T47D (cell line): ENCODE measurements at regions not wholly inside any gene's neighbourhood (a gene's known extent, or its start where the extent isn't known, plus 50 kb on each side); places are given as distances from the start of the nearest gene placed in this dataset.

Source experiments
- DNase-seq, 2 experiments: peaks; one replicate each; pipeline versions ENCODE4 v3.0.0 to v3.0.0-alpha.2; 2011 to 2012; ENCODE audit warnings: low read depth in 1 of 2, low spot score in 1 of 2
- JUND ChIP-seq: IDR thresholded peaks from 2 replicates; pipeline ENCODE4 v1.6.1; 2012; ENCODE audit warnings: low read depth
- in situ Hi-C: cut with HindIII; loops from 2 replicates; pipeline ENCODE4 v1.10.0; 2016; ENCODE audit warnings: low sequenced_read_pairs, low pct_unique_long_range_greater_than_20kb

DNA sequence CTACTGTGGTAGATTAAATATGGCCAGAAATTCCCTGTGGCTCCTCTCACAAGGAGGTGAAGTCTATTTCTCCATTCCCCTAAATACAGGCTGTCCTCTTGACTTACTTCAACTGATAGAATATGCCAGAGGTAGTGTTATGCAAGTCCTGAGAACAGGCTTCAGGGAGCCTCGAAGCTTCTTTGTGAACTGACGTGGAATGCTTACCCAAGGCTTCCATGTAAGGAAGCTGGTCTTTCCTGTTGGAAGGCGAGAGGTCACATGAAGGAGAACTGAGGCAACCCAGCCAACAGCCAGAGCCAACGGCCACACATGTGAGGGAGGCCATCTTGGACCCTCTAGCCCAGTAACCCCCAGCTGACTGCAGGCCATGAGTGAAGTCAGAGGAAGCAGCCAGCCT is 267.9 kb downstream of the MRTFB start:
- TF ChIP-seq JUND, result no peak
- in situ Hi-C loops, result no loop called here
- DNase-seq, result peak in 1 of 2 experiments; percentile 42

DNA sequence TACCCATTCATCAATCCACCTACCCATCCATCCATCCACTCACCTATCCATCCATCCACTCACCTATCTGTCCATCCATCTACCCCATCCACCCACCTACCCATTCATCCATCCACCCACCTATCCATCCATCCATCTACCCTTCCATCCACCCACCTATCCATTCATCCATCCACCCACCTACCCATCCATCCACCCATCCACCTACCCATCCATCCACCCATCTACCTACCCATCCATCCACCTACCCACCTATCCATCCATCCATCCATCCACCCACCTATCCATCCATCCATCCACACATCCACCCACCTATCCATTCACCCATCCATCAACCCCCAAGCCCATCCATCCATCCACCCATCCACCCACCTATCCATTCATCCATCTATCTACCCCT is 267.1 kb downstream of the MRTFB start:
- TF ChIP-seq JUND, result no peak
- in situ Hi-C loops, result no loop called here
- no peak for DNase-seq

DNA sequence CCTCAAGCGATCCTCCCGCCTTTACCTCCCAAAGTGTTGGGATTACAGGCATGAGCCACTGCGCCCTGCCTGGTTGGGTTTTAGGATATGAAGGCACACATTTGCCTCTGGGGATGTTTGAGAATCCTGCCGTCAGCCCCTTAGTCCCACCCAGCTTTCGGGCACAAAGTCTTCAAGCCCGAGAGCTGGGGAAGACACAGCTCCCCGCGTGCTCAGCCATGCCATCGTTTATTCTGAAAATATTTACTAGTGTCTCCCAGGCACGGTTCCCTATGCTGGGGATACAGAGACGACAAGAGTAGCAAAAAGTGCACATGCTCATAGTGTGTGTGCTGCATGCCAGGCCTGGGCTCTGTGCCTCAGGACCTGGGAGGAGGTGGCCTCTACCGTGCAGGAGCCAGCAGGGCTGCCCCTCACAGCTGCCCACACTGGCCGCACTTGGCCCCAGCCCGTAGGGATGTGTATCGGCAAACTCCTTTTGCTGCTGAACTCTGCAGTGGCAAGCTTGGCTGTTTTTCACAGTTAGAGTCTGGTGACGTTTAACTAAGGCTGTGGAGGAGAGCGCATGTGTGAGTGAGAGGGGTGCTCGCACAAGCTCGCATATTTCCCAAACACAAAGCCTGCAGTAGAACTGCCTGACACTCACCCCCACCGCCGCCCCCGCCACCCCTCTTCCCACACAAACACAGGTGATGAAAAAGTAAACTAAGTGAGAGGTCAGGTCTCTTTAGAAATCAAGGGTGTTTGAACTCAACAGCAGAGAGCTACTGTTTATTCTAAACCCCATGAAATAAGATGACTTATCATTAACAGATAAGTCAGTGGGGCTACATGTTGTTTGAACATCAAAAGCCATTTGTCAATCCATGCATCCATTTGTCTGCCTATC is 266.4 kb downstream of the MRTFB start:
- no peak for TF ChIP-seq JUND
- no peak for DNase-seq
- in situ Hi-C loops, result no loop called here

DNA sequence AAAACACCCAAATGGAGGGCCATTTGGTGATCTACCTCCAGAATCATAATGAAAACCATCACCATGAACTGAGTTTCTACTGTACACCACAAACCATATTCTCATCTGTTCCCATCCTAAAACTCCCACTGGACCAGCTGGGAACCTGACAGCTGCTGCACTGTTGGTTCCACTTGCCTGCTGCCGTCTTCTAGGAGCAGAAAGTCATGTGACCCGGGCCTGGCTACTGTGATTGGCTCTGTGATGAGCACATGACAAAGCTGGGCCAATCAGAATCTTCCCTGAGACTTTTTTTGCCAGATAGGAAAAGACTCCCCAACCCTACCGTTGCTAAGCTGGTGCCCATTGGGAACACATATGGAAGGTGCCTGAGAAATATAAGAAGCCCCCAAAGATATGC is 264.2 kb downstream of the MRTFB start:
- TF ChIP-seq JUND, result no peak
- in situ Hi-C loops, result no loop called here
- peak in 1 of 2 experiments; percentile 43 for DNase-seq

DNA sequence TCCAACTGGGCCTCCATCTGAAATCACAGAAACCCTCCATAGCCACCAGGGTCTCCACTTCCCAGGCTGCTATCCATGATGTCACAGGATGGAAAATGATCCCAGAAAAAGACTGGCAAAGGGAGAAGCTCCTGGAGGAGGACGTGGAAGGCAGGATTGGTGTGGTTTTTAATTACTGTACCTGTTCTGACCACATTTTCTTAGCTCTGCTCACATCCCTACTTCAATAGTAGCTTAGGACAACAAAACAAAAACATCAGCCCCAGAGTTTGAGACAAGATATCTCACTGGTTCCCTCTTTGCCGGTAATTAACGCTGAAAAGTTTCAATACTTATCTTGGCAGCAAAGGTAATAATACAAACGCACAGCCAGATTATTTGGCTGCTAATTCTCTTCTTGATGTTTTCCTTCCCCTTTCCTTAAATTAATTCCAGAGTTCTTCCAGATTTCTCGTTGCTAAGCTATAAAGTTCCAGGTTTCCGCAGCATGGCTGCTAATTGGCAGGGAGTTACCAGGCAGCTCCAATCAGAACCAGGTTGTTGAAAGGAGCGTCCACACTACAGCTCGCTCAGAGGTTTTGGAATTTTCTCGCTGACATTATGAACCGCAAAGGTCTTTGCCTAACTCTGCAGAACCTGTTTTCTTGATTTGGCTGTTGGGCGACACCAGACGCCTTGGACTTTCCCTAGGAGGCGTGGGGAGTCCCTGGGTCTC is 263.4 kb downstream of the MRTFB start:
- in situ Hi-C loops, result no loop called here
- peak; percentile 73 to 94 for DNase-seq
- no peak for TF ChIP-seq JUND

DNA sequence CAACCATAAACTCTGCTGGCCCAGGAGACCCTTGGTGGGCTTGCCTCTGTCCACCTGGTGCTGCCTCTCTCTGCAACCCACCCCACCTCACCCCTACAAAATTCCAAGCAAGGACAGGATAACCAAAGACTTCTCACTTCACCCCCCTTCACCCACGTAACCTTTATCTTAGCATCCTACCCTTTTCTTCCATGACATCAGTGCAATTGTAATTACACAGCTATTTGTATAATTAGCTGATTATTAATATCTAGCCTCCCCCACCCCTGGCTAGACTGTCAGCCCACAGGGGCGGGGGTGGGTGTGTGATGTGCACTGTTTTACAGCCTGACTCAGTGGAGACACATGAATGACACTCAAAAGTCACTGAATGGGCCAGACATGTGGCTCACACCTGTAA is 262.2 kb downstream of the MRTFB start:
- in situ Hi-C loops, result no loop called here
- DNase-seq, result no peak
- no peak for TF ChIP-seq JUND

DNA sequence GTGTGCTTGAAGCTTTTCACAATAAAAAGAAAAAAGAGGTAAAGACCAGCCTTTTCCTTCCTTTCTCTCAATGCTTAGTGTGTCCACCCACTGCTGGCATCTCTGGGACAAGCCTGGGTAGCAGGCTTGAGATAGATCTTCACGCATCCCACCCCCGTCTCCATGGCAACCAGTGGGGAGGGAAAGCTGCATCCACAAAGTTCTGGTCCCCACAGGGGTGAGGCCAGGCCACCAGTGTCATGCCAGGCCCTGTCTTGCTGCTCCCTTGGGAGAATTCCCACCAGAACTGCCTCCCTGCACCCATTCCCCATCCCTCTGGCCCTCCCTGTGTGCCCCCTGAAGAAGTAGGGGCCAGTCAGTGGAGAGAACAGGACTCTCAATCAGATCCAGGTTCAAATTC is 259.9 kb downstream of the MRTFB start:
- in situ Hi-C loops, result no loop called here
- no peak for DNase-seq
- TF ChIP-seq JUND, result no peak

DNA sequence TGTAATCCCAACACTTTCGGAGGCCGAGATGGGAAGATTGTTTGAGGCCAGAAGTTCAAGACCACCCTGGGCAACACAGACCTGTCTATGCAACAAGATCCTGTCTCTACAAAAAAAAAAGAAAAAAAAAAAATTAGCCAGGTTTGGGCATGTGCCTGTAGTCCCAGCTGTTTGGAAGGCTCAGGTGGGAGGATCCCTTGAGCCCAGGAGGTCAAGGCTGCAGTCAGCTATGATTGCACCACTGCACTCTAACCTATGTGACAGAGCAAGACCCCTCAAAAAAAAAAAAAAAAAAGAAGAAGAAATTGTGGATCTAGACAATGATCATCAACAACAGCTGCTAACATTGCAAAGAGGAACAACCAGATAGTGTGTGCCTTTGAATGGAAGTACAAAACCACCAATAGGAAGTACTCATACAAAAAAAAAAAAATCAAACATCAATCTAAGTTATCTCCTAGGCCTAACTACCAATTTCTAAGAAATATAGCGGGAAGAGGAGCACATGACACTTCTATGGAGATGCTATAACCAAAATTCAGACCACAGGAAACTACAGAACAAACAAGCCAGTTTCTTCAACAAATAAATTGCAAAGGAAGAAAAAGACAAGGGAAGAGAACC is 258.7 kb downstream of the MRTFB start:
- in situ Hi-C loops, result no loop called here
- TF ChIP-seq JUND, result no peak
- DNase-seq, result no peak

DNA sequence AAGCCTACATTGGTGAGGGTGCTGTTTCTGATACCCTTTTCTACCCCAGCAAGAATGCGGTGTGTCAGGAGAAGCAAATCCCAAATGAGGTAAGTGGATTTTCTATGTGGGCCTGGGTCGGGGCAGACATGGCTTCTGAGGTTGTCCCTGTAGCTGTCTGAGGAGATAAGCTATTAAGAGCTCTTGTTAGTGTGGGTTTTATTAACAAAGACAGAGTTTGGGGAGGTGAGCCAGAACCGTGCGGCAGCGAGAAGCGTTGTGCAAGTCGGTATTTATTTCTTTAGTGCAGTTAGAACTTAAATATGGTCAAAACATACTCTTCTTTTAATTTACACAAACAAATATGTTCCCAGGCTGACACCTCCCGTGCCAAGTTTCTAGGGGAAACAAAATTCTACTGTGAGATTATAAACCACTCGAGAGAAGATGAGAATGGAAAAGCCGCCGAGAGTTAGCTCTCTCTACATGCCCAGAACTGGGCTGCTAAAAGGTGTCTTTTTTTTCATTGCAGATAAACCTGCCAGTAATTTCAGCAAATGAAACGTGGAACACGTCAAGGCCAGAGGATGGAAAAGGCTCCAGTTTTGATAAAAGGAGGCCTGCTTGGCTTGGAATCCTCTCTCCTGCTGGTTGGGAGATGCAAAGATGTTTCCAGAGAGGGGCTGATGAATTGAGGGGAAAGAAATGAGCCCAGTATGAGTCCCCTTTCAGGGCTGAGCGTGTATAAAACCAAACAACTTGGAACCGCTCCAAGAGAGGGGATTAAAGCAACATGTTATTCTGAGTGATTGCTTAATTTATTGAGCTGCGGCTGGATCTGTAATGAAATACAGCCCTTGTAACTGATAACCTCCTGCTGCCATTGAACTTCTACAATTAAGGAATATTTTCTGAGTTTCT is 254.6 kb downstream of the MRTFB start:
- in situ Hi-C loops, result no loop called here
- TF ChIP-seq JUND, result no peak
- no peak for DNase-seq

DNA sequence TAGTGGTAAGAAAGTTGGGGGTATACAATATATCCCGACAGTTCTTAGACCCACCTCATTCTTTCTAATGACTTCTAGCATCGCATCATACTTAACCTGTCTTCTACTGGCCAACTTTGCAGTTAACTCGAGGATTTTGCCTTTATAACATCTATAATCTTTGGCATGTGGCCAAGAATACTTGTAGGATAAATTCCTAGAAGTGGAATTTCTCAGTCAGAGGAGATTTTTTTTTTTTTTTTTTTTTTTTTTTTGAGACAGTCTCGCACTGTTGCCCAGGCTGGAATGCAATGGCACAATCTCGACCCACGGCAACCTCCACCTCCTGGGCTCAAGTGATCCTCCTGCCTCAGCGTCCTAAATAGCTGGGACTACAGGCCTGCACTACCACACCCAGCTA is 253.5 kb downstream of the MRTFB start:
- DNase-seq, result no peak
- no peak for TF ChIP-seq JUND
- in situ Hi-C loops, result no loop called here

DNA sequence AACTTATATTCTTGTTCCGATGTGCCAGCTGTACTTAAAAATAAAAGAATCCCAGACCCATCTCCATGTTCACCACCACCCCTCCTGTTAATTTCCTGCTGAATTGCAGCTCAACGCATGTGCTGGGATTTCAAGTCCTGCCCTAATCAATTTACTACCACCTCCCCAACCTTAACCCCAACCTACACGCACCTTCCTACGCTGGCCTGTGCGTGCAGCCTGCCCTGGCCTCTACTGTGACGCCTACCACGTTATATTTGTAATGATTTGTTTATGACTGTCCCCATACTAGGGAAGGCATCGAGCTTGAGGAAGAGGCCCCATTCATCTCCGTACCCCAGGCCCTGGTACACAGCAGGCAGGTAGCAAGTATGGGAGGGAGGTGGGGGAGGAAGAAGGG is 251.1 kb downstream of the MRTFB start:
- in situ Hi-C loops, result no loop called here
- TF ChIP-seq JUND, result no peak
- DNase-seq, result no peak

DNA sequence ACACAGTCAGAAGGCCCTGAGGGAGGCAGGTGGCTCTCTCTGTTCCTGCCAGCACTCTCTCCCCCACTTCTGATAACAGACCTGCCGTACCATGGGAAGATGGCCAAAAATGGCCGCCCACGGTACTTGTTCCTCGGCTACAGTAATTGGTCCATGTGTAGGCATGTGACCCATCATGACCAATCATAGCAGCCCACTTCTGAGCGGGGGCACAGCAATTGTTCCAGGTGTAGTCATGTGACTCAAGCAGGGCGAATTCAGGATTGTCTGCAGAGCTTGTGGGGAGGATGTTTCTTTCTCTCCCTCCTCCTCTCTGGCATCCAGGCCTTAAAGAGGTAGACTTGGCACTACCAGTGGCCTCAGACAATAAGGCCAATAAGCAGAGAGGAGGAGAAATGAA is 250.4 kb downstream of the MRTFB start:
- DNase-seq, result no peak
- in situ Hi-C loops, result no loop called here
- no peak for TF ChIP-seq JUND
